A673 (cell line): ENCODE measurements at regions not wholly inside any gene's neighbourhood (a gene's known extent, or its start where the extent isn't known, plus 50 kb on each side); places are given as distances from the start of the nearest gene placed in this dataset.

Experiments used
- BruUV-seq: library from RNA; stranded (reverse); fragments of 400-500 nt; replicated peaks from 2 replicates; lab custom pipeline; 2021; lab: Mats Ljungman, UMichigan
- CTCF ChIA-PET: fragments of 300-600 bp; sonication (Branson Sonifier 250); formaldehyde crosslinking; loops from one replicate; lab custom pipeline; 2022; ENCODE audit warnings: antibody characterized with exemption; lab: Charles Lee
- POLR2A ChIA-PET: fragments of 300-600 bp; sonication (Branson Sonifier 250); formaldehyde crosslinking; loops from one replicate; lab custom pipeline; 2022; ENCODE audit warnings: antibody characterized with exemption; ENCODE audit not compliant: low non-redundant PET; lab: Charles Lee
- DNase-seq: peaks from one replicate; pipeline ENCODE4 v3.0.0-alpha.2; 2015; ENCODE audit warnings: low spot score
- H3K27ac ChIP-seq: fragments of 200-600 bp; sonication (generic); 2 replicates; pipeline ENCODE4 v1.5.1; 2016; ENCODE audit warnings: mixed run types, low read depth, mild to moderate bottlenecking, mixed read lengths, antibody characterized with exemption, low read length; ENCODE audit not compliant: poor library complexity, severe bottlenecking
- H3K27me3 ChIP-seq: fragments of 200-600 bp; sonication (generic); replicated peaks from 2 replicates; pipeline ENCODE4 v1.6.1; 2017; ENCODE audit warnings: mixed run types, low read depth, mild to moderate bottlenecking, mixed read lengths, antibody characterized with exemption, low read length; ENCODE audit not compliant: insufficient read depth, poor library complexity
- H3K36me3 ChIP-seq: fragments of 200-600 bp; sonication (generic); 2 replicates; pipeline ENCODE4 v1.6.1; 2016; ENCODE audit warnings: mixed run types, mild to moderate bottlenecking, mixed read lengths, antibody characterized with exemption, low read length; ENCODE audit not compliant: insufficient read depth, poor library complexity, severe bottlenecking
- H3K4me1 ChIP-seq: fragments of 200-600 bp; sonication (generic); 2 replicates; pipeline ENCODE4 v1.6.1; 2017; ENCODE audit warnings: mixed run types, mild to moderate bottlenecking, mixed read lengths, antibody characterized with exemption, low read length; ENCODE audit not compliant: insufficient read depth, poor library complexity, severe bottlenecking
- H3K4me3 ChIP-seq: fragments of 200-600 bp; sonication (generic); 2 replicates; pipeline ENCODE4 v1.5.1; 2016; ENCODE audit warnings: low read depth, mixed run types, mild to moderate bottlenecking, mixed read lengths, low read length; ENCODE audit not compliant: poor library complexity, severe bottlenecking
- H3K9me3 ChIP-seq: fragments of 200-600 bp; sonication (generic); 2 replicates; pipeline ENCODE4 v1.6.1; 2016; ENCODE audit warnings: mixed run types, low read depth, mild to moderate bottlenecking, mixed read lengths, antibody characterized with exemption, low read length; ENCODE audit not compliant: poor library complexity, severe bottlenecking
- CTCF ChIP-seq: fragments of 300-800, 200-600 bp; sonication (generic); conservative IDR thresholded peaks from 2 replicates; pipeline ENCODE4 v1.5.1; 2017; ENCODE audit warnings: low read depth, mild to moderate bottlenecking, antibody characterized with exemption, low read length, moderate library complexity, mixed read lengths
- EZH2 ChIP-seq: fragments of 200-600 bp; sonication (generic); IDR thresholded peaks from 2 replicates; pipeline ENCODE4 v1.6.1; 2017; ENCODE audit warnings: borderline replicate concordance, low read depth, mild to moderate bottlenecking, mixed read lengths, antibody characterized with exemption, low read length; ENCODE audit not compliant: poor library complexity, severe bottlenecking
- intact Hi-C: fragments of 100-400 bp; cut with micrococcal nuclease; formaldehyde crosslinking; loops from one replicate; pipeline ENCODE4 v1.10.0; 2022; ENCODE audit not compliant: unreplicated experiment

GRCh38 chr4:152117054-152117453 lies 356.2 kb upstream of the GATB start:
- Histone ChIP-seq H3K36me3 (no peaks in the 10 kb centered on the region), H3K4me3 (no peak overlapping the region), H3K27ac (peak overlapping the region; percentile 83), H3K9me3 (peaks cover 2% of the 10 kb centered on the region), H3K4me1 (peaks cover 53% of the 10 kb centered on the region), H3K27me3 (no peaks in the 10 kb centered on the region)
- TF ChIP-seq CTCF (no peak), EZH2 (no peak)
- no peak for DNase-seq
- CTCF ChIA-PET = no interaction called here
- POLR2A ChIA-PET = no interaction called here
- intact Hi-C loops = no loop called here
- BruUV-seq = no TSS peak

GRCh38 chr4:152115794-152116193 lies 355.0 kb upstream of the GATB start:
- no TSS peak for BruUV-seq
- ChIA-PET CTCF (no interaction called here), POLR2A (no interaction called here)
- Histone ChIP-seq H3K27me3 (no peaks in the 10 kb centered on the region), H3K9me3 (no peaks in the 10 kb centered on the region), H3K4me3 (no peak overlapping the region), H3K27ac (peak overlapping the region; percentile 83), H3K4me1 (peaks cover 54% of the 10 kb centered on the region), H3K36me3 (no peaks in the 10 kb centered on the region)
- DNase-seq = peak; percentile 95
- intact Hi-C loops = no loop called here
- no peak for TF ChIP-seq EZH2
- TF ChIP-seq CTCF = no peak

- TF ChIP-seq CTCF (no peak), EZH2 (no peak)
- CTCF ChIA-PET = no interaction called here
- POLR2A ChIA-PET = no interaction called here
Measured at GRCh38 chr4:152115118-152115517, 354.3 kb upstream of the GATB start.

More at GRCh38 chr4:152115118-152115517, 354.3 kb upstream of the GATB start:
- Histone ChIP-seq H3K4me3 (no peak overlapping the region), H3K9me3 (no peaks in the 10 kb centered on the region), H3K27ac (peak overlapping the region; percentile 83), H3K4me1 (peaks cover 55% of the 10 kb centered on the region), H3K36me3 (no peaks in the 10 kb centered on the region), H3K27me3 (no peaks in the 10 kb centered on the region)
- intact Hi-C loops = no loop called here
- no TSS peak for BruUV-seq
- DNase-seq = no peak
